ENCODE measurements at regions not wholly inside any gene's neighbourhood (a gene's known extent, or its start where the extent isn't known, plus 50 kb on each side); places are given as distances from the start of the nearest gene placed in this dataset.

GRCh38 chr3:45277636-45278035 lies 51.5 kb upstream of the TMEM158 start:
- DNase-seq (ENCODE audit: extremely low read depth in 1 of 11, low read depth in 9 of 11, low spot score in 4 of 11) = no peak

- no peak for DNase-seq (ENCODE audit: extremely low read depth in 1 of 11, low read depth in 9 of 11, low spot score in 4 of 11)
These were observed 54.1 kb upstream of the TMEM158 start for GRCh38 chr3:45280232-45280631.

GRCh38 chr3:45280971-45281370 lies 54.9 kb upstream of the TMEM158 start:
- DNase-seq (ENCODE audit: extremely low read depth in 1 of 11, low read depth in 9 of 11, low spot score in 4 of 11) = no peak

GRCh38 chr3:45283471-45283870 lies 57.4 kb upstream of the TMEM158 start:
- no peak for DNase-seq (ENCODE audit: extremely low read depth in 1 of 11, low read depth in 9 of 11, low spot score in 4 of 11)

- DNase-seq (ENCODE audit: extremely low read depth in 1 of 11, low read depth in 9 of 11, low spot score in 4 of 11) = no peak
These were observed 71.2 kb upstream of the TMEM158 start for GRCh38 chr3:45297331-45297730.

GRCh38 chr3:45302470-45302869 lies 76.4 kb upstream of the TMEM158 start:
- no peak for DNase-seq (ENCODE audit: extremely low read depth in 1 of 11, low read depth in 9 of 11, low spot score in 4 of 11)

GRCh38 chr3:45306406-45307008 lies 80.4 kb upstream of the TMEM158 start:
- DNase-seq (ENCODE audit: extremely low read depth in 1 of 11, low read depth in 9 of 11, low spot score in 4 of 11) = no peak

GRCh38 chr3:45309876-45310275 lies 78.5 kb upstream of the LARS2 start:
- no peak for DNase-seq (ENCODE audit: extremely low read depth in 1 of 11, low read depth in 9 of 11, low spot score in 4 of 11)

- DNase-seq (ENCODE audit: extremely low read depth in 1 of 11, low read depth in 9 of 11, low spot score in 4 of 11) = no peak
These were observed 77.0 kb upstream of the LARS2 start for GRCh38 chr3:45311327-45311726.

GRCh38 chr3:45311953-45312801 lies 76.2 kb upstream of the LARS2 start:
- no peak for DNase-seq (ENCODE audit: extremely low read depth in 1 of 11, low read depth in 9 of 11, low spot score in 4 of 11)

GRCh38 chr3:45312836-45313493 lies 75.4 kb upstream of the LARS2 start:
- DNase-seq (ENCODE audit: extremely low read depth in 1 of 11, low read depth in 9 of 11, low spot score in 4 of 11) = no peak

GRCh38 chr3:45313743-45314403 lies 74.5 kb upstream of the LARS2 start:
- no peak for DNase-seq (ENCODE audit: extremely low read depth in 1 of 11, low read depth in 9 of 11, low spot score in 4 of 11)

GRCh38 chr3:45317710-45318109 lies 70.7 kb upstream of the LARS2 start:
- DNase-seq (ENCODE audit: extremely low read depth in 1 of 11, low read depth in 9 of 11, low spot score in 4 of 11) = peak in 1 of 11 donors; percentile 7

- no peak for DNase-seq (ENCODE audit: extremely low read depth in 1 of 11, low read depth in 9 of 11, low spot score in 4 of 11)
These were observed 69.7 kb upstream of the LARS2 start for GRCh38 chr3:45318689-45319088.

- no peak for DNase-seq (ENCODE audit: extremely low read depth in 1 of 11, low read depth in 9 of 11, low spot score in 4 of 11)
These were observed 69.0 kb upstream of the LARS2 start for GRCh38 chr3:45319231-45319995.

GRCh38 chr3:45319996-45320305 lies 68.4 kb upstream of the LARS2 start:
- no peak for DNase-seq (ENCODE audit: extremely low read depth in 1 of 11, low read depth in 9 of 11, low spot score in 4 of 11)

- DNase-seq (ENCODE audit: extremely low read depth in 1 of 11, low read depth in 9 of 11, low spot score in 4 of 11) = no peak
These were observed 67.4 kb upstream of the LARS2 start for GRCh38 chr3:45320986-45321385.

- no peak for DNase-seq (ENCODE audit: extremely low read depth in 1 of 11, low read depth in 9 of 11, low spot score in 4 of 11)
These were observed 66.6 kb upstream of the LARS2 start for GRCh38 chr3:45321607-45322391.
